COR-L47 (cell line): ENCODE measurements at regions not wholly inside any gene's neighbourhood (a gene's known extent, or its start where the extent isn't known, plus 50 kb on each side); places are given as distances from the start of the nearest gene placed in this dataset.
A peak's percentile ranks its signal among the peaks of the same experiment; 100 is the strongest.
"Not testable (repeated sequence)": the region's sequence is repeated elsewhere in the genome, so short reads cannot be mapped to it uniquely, and the experiment has no call there.

Experiments used
- DNase-seq: peaks from one replicate; lab custom pipeline; 2025; lab: John Stamatoyannopoulos, UW

DNA sequence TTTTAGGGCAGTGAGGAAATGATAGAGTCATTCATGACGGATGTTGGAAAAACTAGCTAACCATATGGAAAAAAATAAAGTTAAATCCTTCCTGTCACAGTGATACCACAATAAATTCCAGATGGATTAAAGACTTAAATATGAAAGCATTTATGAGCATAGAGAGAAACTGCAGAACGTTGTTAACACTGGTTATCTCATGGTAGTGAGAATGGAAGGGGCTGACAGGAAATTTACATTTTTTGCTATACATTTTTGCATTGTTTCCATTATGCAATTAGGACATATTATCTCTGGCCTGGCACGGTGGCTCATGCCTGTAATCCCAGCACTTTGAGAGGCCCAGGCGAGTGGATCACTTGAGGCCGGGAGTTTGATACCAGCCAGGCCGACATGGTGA is 130.5 kb upstream of the VOPP1 start:
- not testable (repeated sequence) for DNase-seq

DNA sequence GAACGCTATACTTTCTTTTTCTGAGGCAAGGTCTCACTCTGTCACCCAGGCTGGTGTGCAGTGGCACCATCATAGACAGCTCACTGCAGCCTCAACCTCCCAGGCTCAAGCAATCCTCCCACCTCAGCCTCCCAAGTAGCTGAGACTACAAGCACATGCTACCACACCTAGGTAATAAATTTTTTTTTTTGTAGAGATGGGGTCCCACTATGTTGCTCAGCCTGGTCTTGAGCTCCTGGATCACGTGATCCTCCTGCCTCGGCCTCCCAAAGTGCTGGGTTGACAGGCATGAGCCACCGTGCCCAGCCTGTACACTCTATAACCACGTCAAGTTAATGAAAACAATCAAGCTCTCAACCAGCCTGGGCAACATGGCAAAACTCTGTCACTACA is 127.1 kb upstream of the VOPP1 start:
- not testable (repeated sequence) for DNase-seq

DNA sequence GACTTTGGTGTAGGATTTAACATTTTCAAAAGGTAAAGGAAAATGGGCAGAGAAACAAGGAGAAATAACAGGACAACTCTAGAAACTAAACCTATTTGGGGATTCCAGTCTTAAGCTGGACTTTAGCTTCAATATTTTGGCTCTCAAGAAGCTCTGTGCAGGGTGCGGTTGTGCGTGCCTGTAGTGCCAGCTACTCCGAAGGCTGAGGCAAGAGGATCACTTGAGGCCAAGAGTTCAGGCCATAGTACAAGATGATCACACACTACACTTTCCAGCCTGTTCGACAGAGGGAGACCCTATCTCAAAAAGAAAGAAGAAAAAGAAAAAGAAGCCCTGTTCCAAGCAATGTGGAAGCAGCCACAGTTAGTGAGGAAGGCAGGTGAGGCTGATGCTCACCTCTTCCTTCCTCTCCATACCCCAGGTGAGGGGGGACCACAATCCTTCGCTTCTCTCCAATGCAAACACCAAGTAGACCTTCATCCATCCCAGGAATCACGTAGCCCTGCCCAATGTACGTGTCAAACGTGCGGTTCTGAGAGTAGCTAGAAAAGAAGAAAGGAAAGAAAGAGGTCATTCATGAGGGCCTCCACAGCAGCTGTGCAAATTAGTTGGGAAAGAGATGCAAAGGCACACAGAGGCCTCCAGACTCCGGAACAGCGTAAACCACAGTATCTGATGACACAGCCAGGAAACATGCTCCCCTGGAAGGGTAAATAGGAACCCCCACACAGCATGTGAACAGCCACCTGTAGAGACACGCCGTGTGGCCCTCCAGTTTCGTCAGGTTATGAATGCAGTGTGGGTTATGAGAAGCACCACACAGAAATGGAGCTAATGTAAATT is 126.5 kb upstream of the VOPP1 start:
- DNase-seq: peak; percentile 43

DNA sequence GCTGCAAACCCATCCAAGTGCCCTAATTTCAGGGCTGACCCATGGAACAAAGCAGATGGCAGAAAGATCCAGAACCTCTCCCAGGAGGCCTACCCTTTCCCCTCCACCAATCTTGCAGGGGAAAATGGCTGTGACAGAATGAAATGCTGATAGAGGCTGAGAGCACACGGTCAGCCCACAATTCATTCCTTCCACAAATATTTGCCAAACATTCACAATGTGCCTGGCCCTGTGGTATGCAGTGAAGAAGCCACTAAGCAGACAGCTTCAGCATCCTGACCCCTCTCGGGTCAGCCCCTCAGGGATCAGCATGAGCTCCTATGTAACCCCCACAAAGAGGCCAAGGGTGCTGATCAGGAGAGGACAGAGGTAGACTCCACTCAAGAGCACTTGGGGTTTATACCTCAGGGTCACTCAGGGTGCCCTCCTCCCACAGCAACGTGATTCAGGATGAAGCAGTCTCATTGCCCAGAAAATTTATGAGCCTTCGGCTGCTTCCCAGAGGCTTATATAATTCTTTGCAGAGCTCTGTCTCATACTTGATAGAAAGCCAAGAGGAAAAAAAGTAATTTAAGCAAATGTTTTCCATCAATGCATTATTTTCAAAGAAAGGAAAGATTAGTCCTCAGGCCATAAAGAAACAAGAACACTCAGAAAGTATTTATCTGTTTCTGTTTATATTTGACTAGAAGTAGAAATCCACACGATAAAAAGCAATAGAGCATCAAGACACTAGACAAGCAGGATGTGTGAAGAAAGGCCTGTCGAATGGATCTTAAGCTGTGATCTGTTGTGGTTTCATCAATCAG is 123.8 kb upstream of the VOPP1 start:
- DNase-seq: not testable (repeated sequence)

DNA sequence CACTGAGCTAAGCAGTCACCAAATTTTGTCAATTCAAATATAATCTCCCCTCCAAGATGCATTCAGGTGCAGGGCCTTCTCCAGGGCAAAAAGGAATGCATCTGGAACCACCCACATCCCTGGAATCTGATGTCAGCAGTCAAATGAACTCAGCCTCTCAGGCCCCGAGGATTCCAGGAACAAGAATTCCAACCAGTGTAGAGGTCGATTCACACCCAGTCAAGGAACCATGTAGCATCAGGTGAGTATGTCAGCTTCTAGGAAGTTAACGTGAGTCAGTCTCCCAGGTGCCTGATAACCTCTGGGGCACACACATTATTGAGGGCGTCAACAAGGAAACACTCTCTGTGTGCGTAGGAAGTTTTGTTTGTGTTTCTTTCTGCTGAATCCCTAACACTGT is 122.2 kb upstream of the VOPP1 start:
- not testable (repeated sequence) for DNase-seq

DNA sequence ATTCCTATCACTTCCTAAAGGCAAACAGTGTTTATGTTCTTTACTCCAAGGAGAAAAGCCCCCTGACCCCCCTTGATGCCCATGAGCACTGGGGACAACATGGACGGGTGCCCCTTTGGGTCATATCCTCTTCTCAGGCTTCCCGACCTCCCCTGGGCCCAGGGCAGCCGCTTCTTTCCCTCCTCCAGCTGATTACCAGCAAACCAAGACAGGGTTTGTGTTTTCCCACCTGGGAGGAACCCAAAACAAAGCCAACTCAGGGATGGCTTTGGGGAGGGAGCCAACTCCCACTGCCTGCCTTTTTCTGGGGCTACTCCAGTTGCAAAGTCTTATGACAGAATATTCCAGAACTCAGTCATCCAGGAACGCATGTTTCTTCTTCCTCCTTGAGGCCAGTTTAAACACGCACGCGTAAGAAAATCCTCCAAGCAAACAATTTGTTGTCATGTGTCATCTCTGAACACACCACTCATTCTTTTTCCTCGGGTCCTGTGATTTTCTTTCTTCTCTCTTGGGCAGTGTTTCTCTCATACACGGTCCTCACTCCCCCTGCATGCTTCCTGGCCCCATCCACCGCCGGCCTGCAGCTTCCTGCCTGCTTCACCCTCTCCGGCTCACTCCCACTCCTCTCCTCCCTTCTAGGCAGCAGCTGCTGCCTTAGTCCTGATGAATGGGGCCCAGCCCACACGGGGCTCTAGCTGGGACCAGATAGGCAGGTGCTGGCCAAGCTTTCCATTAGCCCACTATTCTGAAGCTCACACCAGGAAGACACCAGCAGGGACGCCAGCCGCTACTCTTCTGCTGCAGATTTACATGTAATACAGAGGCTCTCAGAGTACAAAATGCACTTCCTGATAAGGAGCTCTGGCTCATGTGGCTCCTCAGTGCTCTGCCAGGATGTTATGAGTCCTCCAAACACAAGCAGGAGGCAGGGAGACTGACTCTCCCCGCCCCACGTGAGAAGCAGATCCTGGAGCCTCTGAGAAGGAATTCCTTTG is 116.7 kb upstream of the VOPP1 start:
- DNase-seq: peak; percentile 48

DNA sequence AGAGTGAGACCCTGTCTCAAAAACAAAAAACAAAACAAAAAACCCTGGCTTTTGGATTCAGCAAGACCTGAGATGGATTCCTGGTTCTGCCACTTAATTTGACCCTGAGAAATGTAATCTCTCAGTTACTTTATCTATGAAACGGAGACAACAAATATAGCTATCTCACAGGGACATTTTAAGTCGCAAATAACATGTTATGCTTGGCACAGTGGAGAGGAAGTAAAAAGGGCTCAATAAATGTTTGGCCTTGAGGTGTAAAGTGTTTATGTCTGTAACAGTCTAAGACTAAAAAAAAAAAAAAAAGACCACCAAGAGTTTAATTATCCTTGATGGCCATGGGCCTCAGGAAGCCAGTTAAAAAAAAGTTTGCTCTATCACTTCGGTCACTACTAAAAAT is 116.0 kb upstream of the VOPP1 start:
- not testable (repeated sequence) for DNase-seq

DNA sequence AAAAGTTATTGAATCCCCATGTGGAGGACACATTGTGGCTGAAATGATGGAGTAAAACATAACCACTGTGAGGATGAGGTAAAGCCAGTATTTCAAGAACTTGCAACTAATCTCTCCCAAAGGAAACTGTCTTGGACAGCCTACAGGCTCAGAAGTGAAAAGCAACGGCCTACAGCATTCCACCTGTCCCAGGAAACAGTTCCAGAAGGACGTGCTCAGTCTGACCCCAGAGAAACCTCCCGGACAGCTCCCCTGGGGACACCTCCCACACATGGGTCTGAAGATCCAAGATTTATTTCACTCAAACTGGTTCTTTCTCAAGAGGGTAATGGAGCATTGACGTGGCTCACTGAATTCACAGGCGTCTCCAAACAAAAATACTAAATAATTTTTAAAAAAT is 115.0 kb upstream of the VOPP1 start:
- not testable (repeated sequence) for DNase-seq

DNA sequence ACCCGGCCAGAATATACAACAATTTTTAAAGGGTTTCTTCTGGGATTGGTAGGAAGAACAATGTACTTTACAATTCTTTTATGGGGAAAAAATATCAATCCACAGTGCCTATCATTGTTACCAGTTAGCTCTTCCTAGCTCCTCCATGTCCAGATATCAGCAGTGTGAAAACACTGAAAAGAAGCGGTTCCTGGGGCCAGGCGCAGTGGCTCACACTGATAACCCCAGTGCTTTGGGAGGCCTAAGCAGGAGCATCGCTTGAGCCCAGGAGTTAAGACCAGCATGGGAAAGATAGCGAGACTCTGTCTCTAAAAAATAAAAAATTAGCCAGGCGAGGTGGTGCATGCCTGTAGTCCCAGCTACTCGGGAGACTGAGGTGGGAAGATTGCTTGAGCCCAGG is 114.5 kb upstream of the VOPP1 start:
- not testable (repeated sequence) for DNase-seq

DNA sequence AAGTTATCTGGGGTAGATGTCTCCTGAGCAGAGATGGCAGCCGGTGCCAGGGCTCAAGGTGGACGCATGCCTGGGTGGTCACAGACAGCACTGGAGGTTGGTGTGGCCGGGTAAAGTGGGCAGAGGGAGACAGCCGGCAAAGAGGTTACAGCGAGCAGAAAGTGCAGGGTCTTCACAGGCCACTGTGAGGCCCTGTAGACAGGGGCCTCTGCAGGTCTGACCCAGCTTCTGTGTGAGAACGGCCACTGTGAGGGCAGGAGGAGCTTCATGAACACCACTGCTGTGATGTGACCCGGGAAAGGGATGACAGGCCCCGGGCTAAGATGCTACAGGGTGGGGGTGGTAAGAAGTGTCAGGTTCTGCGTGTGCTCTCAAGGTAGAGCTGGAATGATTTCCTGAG is 111.2 kb upstream of the VOPP1 start:
- DNase-seq: not testable (repeated sequence)

DNA sequence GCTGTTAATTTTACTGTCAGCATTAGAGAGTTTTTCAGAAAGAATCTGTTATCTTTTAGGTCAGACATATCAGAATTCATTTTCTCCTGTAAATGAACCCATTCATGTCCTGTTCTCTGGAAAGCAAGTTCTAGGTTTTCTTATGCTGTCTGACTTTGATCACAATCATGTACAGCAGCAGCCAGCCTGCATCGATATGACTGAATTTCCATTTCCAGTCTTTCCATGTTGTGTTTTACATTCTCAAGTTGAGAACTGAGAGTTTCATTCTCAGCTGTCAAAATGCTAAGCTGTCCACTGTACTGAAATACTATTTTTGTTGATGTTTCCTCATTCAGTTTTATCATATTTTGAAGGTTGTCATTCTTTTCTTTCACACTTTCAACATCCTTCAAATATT is 103.3 kb upstream of the VOPP1 start:
- not testable (repeated sequence) for DNase-seq

DNA sequence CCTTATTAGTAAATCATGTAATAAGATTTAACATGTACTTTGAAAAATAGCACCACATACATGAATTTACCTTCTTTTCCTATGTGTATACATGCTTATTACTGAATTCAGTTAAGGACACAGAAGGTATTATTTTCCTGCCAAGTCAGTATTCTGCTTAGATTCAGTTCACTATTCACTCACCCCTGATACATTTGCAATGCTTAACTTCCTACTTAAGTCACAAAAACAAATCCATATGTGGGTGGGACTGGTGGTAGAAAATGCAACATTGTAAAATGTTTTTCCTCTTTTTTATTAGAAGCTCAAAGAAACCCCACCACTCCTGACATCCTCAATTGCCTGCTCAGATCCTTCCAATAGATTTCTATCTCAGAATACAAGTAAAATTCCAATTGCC is 101.2 kb upstream of the VOPP1 start:
- not testable (repeated sequence) for DNase-seq

DNA sequence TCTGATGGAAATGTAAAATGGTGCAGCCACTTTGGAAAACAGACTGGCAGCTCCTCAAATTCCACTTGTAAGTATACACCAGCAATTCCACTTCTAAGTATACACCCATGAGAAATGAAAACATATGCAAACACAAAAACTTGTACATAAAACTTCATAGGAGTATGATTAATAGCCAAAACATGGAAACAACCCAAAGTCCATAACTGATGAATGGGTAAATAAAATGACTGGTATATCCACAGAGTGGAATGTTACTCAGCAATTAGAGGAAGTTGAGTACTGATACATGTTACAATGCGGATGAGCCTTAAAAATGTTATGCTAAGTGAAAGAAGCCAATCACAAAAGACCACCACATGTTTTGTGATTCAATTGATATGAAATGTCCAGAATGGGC is 99.8 kb upstream of the VOPP1 start:
- DNase-seq: not testable (repeated sequence)

DNA sequence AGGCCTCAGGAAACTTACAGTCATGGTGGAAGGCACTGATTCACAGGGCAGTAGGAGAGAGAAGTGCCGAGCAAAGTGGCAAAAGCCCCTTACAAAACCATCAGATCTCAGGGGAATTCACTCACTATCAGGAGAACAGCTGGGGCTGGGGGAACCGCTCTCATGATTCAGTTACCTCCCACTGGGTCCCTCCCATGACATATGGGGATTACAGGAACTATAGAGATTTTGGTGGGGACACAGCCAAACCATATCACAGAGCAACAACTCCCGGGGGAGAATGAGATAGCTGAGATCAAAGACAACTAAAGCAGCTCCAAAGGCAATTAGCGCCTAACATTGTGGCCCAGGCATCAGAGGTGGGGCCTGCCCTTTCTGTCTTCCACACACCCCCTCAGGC is 85.4 kb upstream of the VOPP1 start:
- no peak for DNase-seq

DNA sequence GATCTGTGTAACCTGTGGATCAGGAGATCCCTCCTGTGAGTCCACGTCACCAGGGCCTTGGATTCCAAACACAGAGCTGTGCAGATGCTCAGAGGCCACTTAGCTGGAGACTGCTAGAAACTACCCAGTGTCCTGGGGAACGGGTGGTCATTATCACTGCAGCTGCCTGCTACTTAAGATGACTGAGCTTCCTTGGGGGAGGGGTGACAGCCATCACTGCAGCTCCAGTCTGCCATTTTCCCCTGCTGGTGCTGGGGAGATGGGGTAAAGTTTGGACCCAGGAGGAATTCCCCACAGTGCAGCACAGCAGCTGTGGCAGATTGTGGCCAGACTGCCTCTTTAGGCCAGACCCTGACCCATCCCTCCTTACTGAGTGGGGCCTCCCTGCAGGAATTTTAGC is 78.8 kb upstream of the VOPP1 start:
- DNase-seq: no peak

DNA sequence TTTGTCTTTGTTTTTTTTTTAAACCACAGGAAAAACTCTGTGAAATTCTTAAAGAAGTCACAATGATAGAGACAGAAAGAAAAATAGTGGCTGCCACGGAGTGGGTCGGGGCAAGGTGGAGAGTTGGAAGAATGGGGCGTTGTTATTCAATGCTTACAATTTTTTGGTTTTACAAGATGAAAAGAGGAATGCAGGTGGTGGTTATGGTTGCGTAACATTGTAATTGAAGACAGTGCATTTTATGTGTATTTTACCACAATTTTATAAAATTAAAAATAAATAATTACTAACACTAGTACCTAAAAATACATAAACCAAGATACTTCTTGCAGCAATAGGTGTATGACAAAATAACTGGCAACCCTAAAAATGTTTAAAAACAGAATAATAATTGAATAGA is 76.9 kb upstream of the VOPP1 start:
- DNase-seq: no peak

DNA sequence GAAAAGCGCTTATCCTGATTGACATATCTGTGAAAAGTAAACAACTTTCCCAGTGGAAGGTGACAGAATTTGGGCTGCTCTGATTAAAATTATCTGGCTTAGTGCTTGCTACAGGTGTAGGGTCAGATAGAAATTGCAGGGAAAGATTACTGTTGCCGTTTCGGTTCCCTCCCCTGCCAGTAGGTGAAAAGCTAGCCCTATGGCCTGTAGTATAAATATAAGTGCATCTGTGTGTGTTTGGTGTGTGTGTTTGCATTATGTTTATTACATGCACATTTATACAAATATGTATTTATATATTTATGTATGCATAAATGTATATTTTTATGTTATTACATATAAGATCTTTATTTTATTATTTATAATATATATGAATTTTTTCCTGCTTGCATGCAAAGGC is 72.3 kb upstream of the VOPP1 start:
- DNase-seq: no peak

DNA sequence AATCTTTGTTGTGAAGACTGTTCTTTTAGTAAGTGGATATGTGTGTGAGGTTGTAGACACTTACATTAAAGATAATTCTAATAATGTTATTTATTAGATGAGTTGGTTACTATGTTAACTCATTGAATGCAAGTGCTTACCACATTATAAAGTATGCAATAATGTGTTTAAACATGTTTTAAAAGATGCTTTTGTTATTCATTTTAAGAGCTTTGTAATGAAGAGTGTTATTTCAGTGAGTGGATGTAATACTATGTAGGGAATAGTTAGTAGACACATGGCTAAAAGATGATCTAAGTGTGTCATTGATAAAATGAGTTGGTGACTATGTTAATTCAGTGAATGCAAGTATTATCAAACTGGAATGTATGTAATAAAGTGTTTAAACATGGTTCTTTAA is 70.0 kb upstream of the VOPP1 start:
- no peak for DNase-seq

DNA sequence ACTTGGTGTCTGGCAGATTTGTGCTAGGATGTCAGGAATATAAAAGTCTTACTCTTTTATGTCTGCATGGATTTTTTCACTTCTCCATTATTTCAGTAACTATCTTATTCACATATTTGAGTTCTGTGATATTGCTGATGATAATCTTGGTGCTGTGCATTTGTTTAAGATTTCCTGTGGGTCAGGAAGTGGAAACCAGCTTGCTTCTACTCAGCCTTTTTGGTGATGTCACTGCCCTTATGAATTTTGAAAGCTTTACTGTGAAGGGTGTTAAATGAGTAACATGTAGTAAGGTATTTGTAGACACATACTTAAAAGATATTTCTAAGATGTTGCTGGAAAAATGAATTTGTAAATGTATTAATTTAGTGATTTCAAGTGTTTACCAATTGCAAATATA is 69.5 kb upstream of the VOPP1 start:
- DNase-seq: no peak

DNA sequence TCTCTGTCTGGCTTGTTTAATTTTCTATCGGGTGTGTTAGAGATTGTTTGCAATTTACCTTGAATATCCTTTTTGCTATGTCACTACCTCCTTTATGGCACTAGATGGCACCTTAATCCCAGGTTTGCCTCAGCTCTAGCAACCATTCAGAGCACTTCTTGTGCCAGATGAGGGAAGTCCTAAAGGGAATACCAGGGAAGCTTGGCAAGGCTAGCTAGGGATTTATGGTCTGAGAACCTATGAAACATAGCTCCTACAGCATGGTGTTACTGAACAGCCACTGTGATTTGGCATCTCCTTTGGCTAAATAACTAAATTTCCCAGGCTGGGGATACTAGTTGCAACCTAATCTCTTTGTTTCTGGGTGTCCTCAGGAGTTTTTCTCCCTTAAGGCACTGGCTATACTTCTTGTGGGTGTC is 69.0 kb upstream of the VOPP1 start:
- DNase-seq: peak; percentile 80

DNA sequence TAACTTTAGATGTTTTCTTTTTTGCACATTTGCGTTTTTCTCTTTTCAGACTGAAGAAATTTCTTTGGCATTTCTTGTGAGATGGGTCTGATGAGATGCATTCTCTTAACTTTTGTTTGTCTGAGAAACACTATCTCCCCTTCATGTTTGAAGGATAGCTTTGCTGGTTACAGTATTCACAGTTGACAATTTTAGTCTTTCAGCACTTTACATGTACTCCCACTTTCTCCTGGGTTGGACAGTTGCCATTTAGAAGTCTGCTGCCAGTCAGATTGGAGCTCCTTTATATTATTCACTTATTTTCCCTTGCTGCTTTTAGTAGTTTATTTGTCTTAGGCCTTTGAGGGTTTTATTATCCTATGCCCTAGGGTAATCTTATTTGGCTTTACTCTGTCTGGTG is 67.3 kb upstream of the VOPP1 start:
- DNase-seq: no peak

DNA sequence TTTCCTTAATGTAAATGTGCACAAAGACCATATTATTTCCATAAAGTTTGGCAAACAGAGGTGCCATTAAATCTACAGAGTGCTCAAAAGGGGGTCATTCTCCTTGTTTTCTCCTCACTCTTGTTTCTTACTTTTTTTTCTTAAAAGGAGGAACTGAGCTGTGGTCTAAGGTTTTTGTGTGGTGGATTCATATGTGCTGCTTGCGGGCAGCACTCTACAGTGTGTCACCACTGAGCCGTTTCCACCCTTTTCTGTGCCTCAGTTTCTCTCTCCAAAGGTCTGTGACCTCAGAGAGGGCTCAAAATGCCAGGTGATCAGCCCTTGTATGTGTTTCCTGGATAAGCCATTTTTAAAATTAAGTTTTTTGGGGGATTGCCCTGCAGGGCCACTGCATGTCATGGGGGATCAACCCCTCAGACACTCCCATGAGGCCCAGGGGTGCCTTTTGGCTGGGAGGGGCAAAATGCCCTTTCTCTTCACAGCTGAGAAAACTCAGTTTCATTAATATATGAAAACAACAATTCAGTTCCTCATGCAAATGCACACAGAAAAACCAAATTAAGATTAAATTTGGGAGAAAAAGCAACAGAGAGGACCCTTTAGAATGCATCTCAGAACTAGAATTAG is 56.9 kb upstream of the VOPP1 start:
- DNase-seq: no peak
